ENCODE measurements at regions not wholly inside any gene's neighbourhood (a gene's known extent, or its start where the extent isn't known, plus 50 kb on each side); places are given as distances from the start of the nearest gene placed in this dataset.

DNA sequence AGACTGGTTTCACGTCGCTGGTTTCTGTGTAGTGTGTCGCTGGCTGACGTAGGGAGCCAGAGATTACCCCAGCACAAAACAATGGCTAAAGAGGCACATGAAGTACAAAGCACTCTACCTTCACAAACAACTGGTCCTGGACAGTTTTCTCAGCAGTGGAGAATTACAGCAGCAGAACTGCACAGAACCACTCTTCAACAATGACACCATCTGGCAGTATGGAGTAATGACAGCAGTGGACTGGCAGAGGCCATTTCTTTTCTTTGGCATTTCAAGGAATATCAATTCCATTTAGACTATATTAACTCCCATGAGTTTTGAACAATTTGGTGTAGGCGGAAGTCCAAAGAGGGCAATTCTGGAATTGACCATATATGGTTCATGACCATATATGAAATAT, 1074.1 kb downstream of the AACS start:
- peak; percentile 2 for DNase-seq

DNA sequence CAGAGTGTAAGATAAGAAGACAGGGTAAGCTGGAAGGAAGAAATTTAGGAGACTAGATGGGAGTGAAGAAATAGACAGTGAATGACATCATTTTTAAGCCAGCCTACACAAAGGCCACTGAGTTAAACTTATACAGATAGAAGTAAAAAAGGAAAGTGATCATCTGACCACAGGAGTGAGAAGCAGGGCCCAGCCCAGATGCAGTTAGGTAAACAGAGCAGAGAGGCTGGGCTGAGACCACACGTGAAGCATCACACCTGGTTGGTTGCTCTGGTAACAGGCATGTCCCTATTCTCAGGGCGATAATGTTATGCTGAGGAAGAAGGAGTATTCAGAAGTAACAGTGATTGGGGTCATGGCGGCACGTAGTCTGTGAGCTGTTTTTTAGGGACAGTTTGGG, 1079.4 kb downstream of the AACS start:
- DNase-seq: no peak

GRCh38 chr12:126147321-126147720, 1082.1 kb downstream of the AACS start:
- no peak for DNase-seq

- no peak for DNase-seq
These were observed 1091.8 kb downstream of the AACS start for GRCh38 chr12:126156806-126157574.

- DNase-seq: no peak
These were observed 1092.3 kb downstream of the AACS start for GRCh38 chr12:126157575-126157966.

- no peak for DNase-seq
These were observed 1093.9 kb downstream of the AACS start for GRCh38 chr12:126159139-126159538.

DNA sequence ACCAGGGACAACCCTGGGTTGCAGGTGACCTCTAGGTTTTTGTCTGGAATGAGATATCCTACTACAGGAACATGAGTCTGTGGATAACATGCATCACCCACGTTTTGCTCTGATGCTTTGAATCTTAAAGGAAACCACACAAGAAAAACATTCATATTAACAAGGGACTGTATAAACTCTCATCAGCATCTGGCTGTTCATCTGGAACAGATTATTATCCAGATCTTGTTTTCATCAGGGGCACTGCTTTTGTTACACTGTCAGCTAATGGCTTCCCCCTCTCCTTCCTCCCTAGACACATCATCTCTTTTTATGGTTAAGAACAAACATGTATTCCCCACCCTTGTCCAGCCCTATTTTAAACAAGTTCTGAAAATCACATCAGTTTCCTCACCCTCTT, 1095.7 kb downstream of the AACS start:
- no peak for DNase-seq

GRCh38 chr12:126163984-126164383, 1098.7 kb downstream of the AACS start:
- DNase-seq: no peak

DNA sequence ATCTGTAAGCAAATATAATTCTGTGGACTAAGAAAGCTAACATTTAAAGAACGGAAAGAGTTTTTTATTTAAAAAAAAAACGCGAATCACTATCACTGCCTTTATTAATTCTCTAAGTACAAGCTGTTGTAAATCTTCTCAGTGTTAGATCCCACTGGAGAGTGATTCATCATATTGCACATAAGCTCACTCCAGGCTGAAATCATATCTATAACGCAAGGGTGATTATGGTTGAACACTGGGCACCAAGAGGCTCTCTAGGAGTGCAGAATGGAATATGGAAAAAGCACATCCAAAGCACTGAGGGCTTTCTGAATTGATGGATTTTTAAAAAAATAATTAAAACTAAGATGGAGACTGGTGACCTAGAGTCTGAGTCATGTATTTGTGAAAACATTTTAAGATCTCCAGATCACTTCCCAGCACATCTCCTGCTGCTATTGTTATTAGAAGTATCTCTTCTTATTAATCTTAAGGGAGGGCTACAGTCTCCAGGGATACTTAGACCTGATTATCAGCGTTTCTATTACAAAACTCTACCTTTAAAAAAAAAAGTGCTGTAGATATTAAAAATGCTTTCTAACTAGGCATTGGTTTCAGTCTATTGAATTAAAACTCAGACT, 1106.8 kb downstream of the AACS start:
- no peak for DNase-seq

- DNase-seq: no peak
These were observed 1117.5 kb downstream of the AACS start for GRCh38 chr12:126182619-126183236.

DNA sequence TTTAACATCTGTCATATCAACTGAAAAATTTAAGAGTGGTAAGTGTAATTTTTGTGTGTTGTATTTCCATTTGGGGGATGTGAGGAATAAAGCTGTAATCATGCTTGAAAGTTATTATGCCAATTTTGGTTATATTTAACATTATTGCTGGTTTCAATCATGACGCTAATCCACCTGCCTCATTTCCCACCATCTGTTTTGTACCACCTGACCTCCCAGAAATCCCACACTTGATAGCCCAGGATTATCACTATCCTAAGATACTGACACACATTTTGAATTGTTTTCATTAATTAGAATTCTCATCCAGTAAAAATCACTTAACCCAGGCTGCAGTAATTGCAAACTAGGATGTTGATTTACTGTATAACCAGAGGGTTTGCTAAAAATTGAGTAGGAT, 1119.8 kb downstream of the AACS start:
- no peak for DNase-seq

GRCh38 chr12:126189856-126190255, 1124.6 kb downstream of the AACS start:
- no peak for DNase-seq

DNA sequence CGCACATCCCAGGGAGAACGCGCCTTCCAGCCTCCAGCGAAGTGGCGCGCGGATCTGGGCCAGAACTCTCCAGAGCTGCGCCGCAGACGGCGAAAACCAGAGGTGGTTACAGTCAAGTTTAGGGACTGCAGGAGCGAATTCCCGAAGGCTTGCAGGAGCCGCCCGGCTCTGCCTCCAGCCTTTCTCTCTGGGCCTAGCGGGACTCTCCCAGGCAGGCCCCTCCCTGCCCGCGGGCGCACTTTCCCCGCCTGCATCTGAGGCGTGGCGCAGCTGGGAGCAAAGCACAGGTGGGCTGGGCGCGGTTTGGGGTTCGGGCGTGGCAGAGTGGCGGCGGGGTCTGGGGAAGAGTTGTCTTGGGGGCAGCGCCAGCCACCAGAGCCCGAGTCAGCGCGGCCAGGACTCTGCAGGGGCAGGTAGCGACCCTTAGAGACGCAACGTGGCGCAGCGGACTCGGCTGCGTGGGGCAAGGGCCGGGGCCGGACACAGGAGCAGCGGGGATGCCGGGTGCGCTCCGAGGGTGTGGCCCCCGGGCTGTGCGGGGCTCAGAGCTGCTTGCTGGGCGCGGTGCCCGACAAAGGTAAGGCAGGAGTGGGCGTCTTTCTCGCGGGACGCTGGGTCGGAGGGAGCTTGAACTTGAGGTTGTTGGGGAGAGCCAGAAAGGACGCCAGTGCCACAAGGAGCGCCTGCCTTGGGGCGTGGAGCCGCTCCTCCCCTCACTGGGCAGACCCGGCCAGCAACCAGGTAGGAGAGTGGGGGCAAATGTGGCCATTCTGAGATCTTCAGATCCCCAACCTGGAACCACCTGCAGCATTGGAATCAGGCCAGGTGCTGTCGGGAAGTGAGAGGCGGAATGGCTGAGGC, 1126.0 kb downstream of the AACS start:
- DNase-seq: no peak

DNA sequence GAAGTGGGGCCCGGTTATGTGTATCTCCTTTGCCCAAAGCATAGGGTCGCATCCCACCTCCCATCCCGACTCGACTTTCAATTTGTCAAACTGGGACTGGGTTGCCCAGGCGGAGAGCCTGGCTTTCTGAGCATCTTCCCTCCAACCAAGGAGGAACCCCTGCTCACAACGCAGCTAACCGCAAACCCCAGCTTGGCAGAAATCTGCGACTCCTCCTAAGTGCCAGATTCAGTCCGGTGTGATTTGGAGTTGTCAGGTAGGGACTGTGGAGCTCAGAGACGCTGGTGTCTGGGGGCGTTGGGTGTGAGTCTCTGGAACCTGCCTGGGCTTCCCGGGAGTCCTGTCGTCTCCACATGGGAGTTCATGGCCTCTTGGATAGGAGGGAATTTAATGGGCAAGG, 1126.7 kb downstream of the AACS start:
- DNase-seq: no peak

DNA sequence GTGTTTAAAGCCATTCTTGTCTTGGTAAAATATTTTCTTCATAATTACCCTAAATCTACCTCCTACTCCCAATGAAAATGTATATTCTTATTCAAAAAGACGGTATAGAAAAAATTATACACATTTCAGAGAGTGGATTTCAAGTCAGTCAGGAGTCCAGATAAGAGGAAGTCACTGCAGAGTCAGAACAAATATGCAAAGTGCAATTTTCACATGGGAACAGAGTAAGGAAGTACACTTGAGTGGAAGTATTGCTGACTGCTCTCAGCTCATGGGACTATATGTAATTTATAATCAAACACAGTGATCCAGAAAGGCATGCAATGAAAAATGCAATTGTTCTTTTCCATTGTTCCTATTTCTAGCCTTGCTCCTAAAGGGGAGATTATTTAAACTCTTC, 1128.0 kb downstream of the AACS start:
- DNase-seq: no peak

DNA sequence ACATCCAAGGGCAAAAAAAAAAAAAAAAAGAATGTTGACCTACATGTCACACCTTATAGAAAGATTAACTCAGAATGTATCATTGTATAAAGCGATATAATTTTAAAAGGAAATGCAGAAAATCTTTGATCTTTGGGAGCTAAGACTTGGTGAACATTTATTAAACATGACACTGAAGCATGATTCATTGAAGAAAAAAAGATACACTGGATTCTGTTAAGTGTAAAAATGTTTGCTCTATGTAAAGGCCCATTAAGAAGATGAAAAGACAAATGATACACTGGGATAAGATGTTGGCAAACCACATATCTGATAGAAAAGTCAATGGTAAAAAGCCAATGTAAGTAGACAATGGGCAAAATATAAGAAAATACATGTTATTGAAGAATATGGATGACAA, 1131.0 kb downstream of the AACS start:
- no peak for DNase-seq

- no peak for DNase-seq
These were observed 1133.3 kb downstream of the AACS start for GRCh38 chr12:126198516-126198915.

GRCh38 chr12:126198966-126199692, 1133.9 kb downstream of the AACS start:
- no peak for DNase-seq

- no peak for DNase-seq
These were observed 1136.8 kb downstream of the AACS start for GRCh38 chr12:126201981-126202537.

DNA sequence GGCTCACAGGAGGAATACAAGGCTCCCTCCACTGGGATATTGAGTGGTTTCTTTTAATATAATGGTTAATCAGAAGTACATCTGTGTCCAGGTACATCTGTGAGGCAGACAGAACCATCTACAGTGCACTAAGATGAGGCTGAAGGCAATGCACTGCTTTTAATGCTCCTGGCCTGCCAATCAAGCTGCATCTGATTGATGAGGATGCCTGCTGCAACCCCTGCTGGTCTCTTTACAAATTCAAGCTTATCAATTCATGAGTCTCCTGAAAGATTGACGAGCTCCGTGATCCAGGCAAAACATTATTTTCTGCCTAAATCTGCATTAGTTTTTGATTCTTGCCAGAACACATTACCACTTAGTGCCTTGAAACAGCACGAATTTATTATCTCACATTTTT, 1139.1 kb downstream of the AACS start:
- no peak for DNase-seq

DNA sequence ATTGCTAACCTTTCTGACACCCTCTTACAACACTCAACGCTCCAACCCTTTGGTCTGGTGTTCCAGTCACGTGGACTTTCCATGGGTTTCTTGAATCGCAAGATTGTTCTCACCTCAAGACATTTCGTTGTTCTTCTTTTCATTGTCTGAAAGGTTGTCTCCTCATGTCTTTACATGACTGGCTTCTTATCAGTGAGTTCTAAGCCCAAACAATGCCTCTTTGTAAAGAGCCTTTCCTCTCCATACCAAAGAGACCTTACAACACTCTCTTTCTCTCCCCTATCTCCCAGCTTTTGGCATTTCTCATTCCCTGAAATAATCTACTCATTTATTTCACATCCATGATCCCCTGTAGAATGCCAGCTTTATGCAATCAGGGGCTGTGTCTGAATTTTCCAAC, 1144.8 kb downstream of the AACS start:
- no peak for DNase-seq

DNA sequence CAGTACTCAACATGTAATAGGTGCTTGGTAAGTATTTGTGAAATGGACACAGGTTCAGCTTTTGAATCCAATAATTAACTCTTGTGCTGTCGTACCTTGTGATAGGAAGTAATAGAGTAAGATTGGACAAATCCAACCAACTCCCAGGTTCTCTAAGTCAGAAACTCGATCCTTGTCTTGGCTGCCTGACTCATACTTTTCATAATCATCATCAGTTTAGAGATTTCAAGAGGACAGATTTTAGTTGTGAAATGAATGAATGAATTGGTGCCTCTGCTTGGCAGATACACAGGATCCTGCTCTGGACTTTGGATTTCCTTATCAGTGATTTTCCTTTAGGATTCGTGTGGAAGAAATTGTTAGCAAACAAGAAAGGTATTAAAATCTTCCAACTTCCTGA, 1145.2 kb downstream of the AACS start:
- DNase-seq: no peak

Data from hematopoietic multipotent progenitor cell treated with erythropoietin and hydrocortisone succinate and interleukin-3 and kit ligand, for 4 days (in vitro differentiated cells).